DMS79 (cell line): ENCODE measurements at regions not wholly inside any gene's neighbourhood (a gene's known extent, or its start where the extent isn't known, plus 50 kb on each side); places are given as distances from the start of the nearest gene placed in this dataset.
"Not testable (repeated sequence)": the region's sequence is repeated elsewhere in the genome, so short reads cannot be mapped to it uniquely, and the experiment has no call there.

Experiments used
- DNase-seq: peaks from one replicate; lab custom pipeline; 2025; lab: John Stamatoyannopoulos, UW

- DNase-seq: not testable (repeated sequence)
These were observed 61.7 kb downstream of the RHOU start for GRCh38 chr1:228796945-228797344.

DNA sequence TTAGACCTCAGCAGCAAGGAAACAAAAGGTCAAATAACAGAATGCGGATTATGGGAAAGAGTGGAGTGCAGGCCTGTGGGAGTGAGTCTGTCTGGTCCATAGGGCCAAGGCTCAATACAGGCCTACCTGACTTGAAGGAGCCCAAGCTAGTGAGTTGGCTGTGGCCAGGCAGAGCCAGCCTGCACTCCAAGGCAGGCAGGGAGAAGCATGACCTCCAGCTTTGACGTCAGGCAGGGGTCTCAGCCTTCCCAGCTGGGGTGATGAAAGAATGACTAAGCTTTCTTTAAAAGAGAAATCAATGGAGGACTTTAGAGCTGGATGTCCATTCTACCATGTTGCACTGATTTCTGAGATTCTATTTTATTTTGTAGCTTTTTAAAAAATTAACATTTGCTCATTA lies 62.8 kb downstream of the RHOU start:
- no peak for DNase-seq

- DNase-seq: no peak
These were observed 63.3 kb downstream of the RHOU start for GRCh38 chr1:228798548-228798947.

GRCh38 chr1:228799924-228800323 lies 64.6 kb downstream of the RHOU start:
- DNase-seq: no peak

DNA sequence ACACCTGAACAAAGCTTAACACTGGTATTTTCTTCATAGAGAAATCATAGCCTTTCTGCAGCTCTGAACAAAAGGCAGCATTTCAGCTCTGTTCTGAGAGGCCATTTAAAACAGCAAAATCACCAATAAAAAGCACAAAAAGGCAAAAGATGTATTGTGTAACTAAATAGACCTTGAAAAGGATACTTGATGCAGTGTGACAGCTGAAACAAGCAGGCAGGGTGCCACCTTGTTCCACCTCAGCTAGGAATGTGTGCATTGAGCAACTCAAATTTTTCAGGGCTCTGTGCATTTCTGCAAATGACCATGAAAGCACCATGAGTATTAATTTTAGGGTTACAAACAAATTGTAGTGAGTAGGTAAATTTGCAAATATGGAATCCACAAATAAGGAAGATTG lies 65.8 kb downstream of the RHOU start:
- DNase-seq: no peak

DNA sequence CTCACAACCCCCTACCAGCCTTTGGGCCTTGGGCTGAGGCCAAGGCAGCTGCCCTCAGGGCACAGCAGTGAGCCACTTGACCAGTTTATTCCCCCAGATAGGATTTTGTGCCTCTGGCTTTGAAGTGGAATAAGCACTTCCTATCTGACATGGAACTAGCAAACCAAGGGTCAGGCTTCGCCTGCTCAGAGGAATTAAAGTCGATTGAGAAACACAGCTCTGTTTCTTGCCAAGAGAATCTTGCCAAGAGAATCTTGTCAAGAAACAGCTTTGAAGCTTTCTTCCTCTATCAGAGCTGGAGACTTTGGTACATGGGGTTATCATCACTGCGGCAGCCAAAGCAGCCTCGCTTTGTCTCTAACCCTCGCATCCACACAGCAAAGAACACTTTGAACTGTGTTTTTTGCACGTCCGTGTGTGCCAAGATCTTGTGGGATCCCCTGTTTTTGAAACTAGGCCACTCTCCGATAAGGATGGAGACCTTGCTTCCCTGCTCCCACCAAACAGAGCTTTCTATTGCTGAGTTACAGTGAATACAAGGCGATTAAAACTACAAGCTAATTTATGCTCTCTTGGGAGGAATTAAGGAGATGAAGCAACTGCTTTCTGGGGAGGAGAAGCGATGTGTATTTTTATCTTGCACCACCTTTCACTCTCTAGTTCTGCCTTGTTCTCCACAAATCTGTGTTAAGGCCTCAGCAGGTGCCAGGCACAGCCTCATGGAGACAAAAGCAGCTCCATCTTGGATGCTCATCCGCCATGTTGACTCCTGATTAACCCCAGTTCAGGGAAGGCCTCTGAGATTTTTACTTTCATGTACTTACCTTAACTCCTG lies 67.3 kb downstream of the RHOU start:
- peak; percentile 81 for DNase-seq

GRCh38 chr1:228803421-228803820 lies 68.1 kb downstream of the RHOU start:
- DNase-seq: no peak

GRCh38 chr1:228804173-228804572 lies 68.9 kb downstream of the RHOU start:
- no peak for DNase-seq

DNA sequence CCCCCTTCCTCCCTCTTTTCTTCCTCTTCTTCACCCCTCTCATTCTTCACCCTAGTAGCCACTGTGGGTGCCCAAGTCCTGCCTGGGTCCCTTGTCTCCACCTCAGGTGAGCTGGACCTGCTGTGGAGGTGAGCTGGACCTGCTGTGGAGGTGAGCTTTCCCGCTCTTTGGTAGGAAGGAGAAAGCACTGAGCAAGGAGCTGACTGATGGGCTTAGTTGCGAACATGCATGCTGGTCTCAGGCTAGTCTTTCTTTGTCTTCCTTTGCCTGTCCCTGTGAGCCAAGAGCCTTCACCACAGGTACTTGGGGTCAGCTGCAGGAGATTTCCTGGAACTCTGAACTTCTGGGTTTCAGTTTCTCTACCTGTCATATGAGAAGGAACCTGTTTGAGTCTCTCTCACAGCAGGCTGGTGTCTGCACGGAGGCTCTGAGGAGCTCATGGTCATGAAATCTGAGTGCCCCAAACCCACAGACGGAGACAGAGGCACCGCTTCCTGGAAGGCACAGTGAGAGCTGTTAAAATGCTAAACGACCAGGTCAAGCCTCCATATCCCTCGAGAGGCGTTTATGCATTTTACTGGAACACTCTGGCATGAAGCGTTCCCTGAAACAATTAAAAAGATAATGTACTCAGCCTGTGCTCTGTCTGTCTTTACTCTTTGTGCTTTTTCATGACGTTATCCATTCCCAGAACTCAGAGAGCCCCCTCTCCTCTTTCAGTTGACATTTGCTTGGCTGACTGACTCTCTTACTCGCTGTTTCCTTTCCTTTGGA lies 69.5 kb downstream of the RHOU start:
- DNase-seq: peak; percentile 73

- DNase-seq: no peak
These were observed 72.8 kb downstream of the RHOU start for GRCh38 chr1:228807904-228808605.

GRCh38 chr1:228809621-228810394 lies 74.5 kb downstream of the RHOU start:
- no peak for DNase-seq

GRCh38 chr1:228810395-228810758 lies 75.1 kb downstream of the RHOU start:
- no peak for DNase-seq

DNA sequence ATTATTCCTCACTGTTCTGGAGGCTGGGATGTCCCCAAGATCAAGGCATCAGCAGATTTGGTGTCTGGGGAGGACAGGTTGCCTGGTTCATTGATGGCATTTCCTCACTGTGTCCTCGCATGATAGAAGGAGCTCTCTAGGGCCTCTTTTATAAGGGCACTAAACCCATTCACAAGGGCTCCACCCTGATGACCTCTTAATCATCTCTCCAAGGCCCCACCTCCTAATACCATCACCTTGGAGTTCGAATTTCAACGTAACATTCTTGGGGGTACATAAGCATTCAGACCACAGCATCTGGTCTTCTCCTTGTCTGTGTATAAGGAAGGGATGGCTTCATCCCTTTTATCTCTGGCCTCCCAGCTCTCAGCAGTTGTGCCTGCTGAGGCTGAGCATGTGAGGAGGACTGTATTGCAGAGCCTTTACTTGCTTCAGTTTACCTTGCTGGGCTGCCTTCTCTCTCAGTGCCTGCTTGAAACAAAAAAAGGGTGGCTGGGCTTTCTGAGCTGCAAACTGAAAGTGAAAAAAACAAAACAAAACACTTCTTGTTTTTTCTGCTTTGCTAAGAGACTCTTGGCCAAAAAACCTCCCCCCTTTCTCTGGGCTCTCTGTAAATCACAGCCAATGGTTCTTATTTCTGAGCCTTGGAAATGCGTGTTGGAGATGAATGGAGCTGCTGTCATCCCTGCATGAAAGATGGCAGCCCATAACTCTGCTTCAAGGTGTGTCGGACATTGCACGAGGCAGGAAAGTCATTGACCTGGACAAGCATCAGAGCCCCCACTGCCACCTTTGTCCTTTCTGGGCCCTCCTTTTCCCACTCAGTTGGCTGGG lies 75.8 kb downstream of the RHOU start:
- no peak for DNase-seq

DNA sequence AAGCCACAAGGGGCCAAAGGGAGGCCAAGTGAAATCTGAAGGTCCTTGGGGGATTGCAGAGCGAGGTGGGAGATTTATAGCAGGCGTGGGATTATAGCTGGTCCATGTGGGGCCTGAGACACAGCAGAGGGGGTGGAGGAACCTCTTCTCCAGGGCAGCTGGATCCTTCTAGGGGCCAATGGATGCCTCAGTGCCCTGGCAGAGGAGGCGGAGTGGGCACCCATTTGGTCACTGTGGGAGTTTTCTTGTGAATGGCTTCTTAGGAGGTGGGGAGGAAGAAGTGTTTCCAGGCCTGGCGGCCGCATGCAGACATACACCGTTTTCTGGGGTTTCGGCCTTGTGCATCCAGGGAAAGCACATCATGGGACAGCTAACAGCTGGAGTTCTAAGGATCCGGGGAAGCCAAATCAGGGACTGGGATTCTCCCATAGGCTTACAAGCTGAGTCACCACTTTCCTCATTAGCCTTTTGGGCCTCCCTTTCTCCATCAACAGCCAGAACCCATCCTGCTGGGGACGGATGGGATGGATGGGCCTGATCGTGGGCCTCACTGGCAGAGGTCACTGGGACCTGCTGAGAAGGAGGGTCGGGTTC lies 76.5 kb downstream of the RHOU start:
- DNase-seq: no peak

DNA sequence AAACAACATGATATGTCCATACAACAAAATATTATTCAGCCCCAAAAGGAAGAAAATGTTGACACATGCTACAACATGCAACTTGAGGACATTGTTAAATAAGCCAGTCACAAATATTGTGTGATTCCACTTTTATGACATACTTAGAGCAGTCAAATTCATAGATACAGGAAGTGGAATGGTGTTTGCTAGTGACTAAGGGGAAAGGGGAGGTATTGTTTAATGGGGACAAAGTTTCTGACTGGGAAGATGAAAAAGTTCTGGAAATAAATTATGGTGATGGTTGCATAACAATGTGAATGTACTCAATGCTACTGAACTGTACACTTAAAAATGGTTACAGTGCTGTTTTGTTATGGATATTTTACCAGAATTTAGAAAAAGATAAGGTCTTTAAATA lies 77.7 kb downstream of the RHOU start:
- no peak for DNase-seq

GRCh38 chr1:228814176-228814575 lies 78.9 kb downstream of the RHOU start:
- DNase-seq: no peak

GRCh38 chr1:228818296-228818695 lies 83.0 kb downstream of the RHOU start:
- DNase-seq: no peak

GRCh38 chr1:228818928-228819630 lies 83.8 kb downstream of the RHOU start:
- no peak for DNase-seq

DNA sequence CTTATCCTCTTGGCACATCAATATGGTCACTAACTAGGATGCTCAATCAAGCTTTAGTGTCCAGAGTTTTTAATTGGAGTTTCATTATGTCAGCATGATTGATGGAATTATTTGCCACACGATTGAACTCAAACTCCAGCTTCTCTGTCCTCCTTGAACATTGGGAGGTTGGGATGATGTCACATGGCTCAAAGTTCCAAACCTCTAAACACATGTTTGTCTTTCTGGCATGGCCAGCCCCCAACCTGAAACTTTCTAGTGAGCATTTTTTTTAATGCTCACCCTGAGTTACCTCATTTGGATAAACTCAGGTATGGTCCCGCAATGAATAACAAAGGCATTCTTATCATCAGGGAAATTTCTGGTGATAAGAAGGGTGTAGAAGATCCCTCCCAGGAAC lies 86.0 kb downstream of the RHOU start:
- no peak for DNase-seq

- no peak for DNase-seq
These were observed 87.9 kb downstream of the RHOU start for GRCh38 chr1:228823200-228823599.
